ENCODE measurements at regions not wholly inside any gene's neighbourhood (a gene's known extent, or its start where the extent isn't known, plus 50 kb on each side); places are given as distances from the start of the nearest gene placed in this dataset.

DNA sequence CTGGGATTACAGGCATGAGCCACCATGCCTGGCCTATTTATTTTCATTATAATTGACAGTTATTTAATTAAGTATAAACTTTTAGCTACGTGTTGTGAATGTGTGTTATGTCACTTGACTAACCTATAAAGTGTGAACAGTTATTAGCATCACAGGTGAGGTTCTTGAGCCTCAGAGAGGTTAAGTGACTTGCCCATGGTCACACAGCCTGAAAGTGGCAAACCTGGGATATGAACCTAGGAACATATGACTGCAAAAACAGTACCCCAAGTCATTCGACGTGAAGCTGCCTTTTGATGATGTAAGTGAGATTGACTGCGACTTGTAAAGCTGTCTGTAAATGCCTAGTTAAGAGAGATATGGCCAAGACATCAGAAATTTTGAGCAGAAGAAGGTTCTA is 77.9 kb upstream of the SALL4 start:
- Mint-ChIP-seq H3K4me3 (ENCODE audit: unreplicated experiment) (no peak overlapping the region), H3K27ac (ENCODE audit: unreplicated experiment) (no peak overlapping the region), H3K27me3 (ENCODE audit: low read depth) (no peaks in the 10 kb centered on the region), H3K4me1 (ENCODE audit: low read depth) (peaks cover 18% of the 10 kb centered on the region), H3K36me3 (ENCODE audit: low read depth) (no peaks in the 10 kb centered on the region), H3K9me3 (ENCODE audit: low read depth) (no peaks in the 10 kb centered on the region)
- DNase-seq (ENCODE audit: low spot score) = no peak
- TF ChIP-seq, protein P1, sequence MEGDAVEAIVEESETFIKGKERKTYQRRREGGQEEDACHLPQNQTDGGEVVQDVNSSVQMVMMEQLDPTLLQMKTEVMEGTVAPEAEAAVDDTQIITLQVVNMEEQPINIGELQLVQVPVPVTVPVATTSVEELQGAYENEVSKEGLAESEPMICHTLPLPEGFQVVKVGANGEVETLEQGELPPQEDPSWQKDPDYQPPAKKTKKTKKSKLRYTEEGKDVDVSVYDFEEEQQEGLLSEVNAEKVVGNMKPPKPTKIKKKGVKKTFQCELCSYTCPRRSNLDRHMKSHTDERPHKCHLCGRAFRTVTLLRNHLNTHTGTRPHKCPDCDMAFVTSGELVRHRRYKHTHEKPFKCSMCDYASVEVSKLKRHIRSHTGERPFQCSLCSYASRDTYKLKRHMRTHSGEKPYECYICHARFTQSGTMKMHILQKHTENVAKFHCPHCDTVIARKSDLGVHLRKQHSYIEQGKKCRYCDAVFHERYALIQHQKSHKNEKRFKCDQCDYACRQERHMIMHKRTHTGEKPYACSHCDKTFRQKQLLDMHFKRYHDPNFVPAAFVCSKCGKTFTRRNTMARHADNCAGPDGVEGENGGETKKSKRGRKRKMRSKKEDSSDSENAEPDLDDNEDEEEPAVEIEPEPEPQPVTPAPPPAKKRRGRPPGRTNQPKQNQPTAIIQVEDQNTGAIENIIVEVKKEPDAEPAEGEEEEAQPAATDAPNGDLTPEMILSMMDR (IDR thresholded peaks at IDR 0.05) = no peak

DNA sequence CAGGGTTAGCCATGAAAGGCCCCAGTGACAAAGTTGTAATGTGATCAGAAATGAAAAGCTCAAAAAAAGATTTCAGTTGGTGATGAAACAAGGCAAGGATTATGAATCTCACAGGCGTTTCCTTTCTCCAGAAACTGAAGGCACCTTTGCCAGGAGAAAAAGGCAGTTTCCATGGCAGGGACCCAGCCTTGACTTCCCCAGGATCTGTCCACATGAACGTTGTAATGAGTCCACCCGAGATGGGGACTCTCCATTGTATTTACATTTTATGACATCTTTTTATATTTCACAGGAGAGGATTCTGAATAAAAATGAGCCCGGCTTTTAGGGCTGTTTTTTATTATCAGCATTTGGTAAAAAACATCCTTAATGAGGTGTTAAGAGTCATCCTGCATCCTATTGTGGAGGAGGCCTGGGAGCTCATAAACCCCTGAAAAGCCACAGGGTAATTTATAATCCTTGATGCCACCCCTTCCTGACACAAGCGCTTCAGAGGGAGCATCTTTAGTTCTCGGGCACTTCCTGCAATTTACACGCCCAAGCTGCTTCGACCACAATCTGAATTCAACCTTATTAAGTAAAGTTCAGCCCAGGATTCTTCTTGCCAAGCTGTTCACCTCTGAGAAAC is 74.1 kb upstream of the SALL4 start:
- Mint-ChIP-seq H3K36me3 (ENCODE audit: low read depth) (no peaks in the 10 kb centered on the region), H3K4me1 (ENCODE audit: low read depth) (peaks cover 19% of the 10 kb centered on the region), H3K27ac (ENCODE audit: unreplicated experiment) (peak overlapping the region; percentile 87), H3K9me3 (ENCODE audit: low read depth) (no peaks in the 10 kb centered on the region), H3K4me3 (ENCODE audit: unreplicated experiment) (no peak overlapping the region), H3K27me3 (ENCODE audit: low read depth) (no peaks in the 10 kb centered on the region)
- DNase-seq (ENCODE audit: low spot score) = no peak
- TF ChIP-seq, protein P1 (IDR thresholded peaks at IDR 0.05) = no peak

DNA sequence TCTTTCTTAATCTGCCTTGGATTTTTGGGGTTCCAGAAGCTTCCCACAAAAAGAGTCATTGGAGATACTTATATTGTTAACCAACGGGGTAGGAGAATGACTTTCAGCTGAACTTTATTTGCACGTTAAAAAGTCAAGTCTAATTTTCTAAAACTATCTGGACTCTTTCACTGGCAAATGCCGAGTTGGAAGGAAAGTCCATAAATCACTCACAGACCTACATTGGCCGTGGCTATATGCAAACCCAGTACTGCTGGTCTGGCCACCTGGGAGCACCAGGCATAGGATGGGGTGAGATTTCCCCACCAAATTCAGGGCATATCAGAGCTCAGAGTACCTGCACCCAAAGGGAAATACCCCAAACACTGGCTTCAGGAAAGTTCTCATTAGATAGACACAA is 71.3 kb upstream of the SALL4 start:
- Mint-ChIP-seq H3K27me3 (ENCODE audit: low read depth) (no peaks in the 10 kb centered on the region), H3K9me3 (ENCODE audit: low read depth) (no peaks in the 10 kb centered on the region), H3K36me3 (ENCODE audit: low read depth) (no peaks in the 10 kb centered on the region), H3K4me3 (ENCODE audit: unreplicated experiment) (no peak overlapping the region), H3K4me1 (ENCODE audit: low read depth) (peaks cover 19% of the 10 kb centered on the region), H3K27ac (ENCODE audit: unreplicated experiment) (no peak overlapping the region)
- TF ChIP-seq, protein P1 (IDR thresholded peaks at IDR 0.05) = no peak
- DNase-seq (ENCODE audit: low spot score) = no peak

DNA sequence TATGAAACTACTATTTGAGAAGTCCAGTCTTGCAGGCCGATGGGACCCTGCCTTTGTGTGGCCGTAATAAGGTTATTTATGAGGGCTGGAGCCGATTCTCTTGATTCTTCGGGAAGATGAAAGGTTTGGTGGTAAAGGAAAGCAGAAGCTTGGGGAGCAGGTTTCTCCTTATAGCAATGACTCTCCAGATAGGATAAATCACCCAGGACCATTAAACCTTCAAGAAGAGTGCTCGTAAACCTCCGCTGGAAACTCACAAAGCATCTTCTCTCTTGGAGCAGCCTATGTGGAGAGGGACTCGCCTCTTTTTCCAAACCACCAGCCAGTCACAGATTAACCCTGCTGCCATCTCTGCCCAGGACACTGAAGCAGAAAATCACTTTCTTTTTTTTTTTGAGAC is 69.6 kb upstream of the SALL4 start:
- no peaks in the 10 kb centered on the region for H3K36me3 Mint-ChIP-seq (ENCODE audit: low read depth)
- H3K9me3 Mint-ChIP-seq (ENCODE audit: low read depth) = no peaks in the 10 kb centered on the region
- TF ChIP-seq, protein P1 (IDR thresholded peaks at IDR 0.05) = no peak
- H3K27ac Mint-ChIP-seq (ENCODE audit: unreplicated experiment) = no peak overlapping the region
- no peak overlapping the region for H3K4me3 Mint-ChIP-seq (ENCODE audit: unreplicated experiment)
- no peaks in the 10 kb centered on the region for H3K27me3 Mint-ChIP-seq (ENCODE audit: low read depth)
- no peak for DNase-seq (ENCODE audit: low spot score)
- H3K4me1 Mint-ChIP-seq (ENCODE audit: low read depth) = peaks cover 17% of the 10 kb centered on the region

DNA sequence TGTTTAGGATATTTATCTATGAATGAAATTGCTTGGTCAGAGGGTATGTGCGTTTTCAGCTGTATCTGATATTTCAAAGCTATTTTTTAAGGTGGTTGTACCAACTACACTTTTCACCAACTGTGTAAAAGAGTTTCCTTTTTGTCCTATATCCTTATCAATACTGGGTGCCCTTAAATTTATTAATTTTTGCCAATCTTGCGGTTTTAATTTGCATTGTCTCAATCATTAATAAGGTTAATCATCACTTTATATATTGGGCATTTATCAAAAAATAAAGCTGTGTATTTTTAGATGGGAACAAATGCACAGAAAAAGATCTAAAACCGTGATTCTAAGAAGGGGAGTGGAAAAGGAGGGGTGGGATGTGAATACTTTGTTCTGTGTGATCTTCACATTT is 66.7 kb upstream of the SALL4 start:
- Mint-ChIP-seq H3K4me3 (ENCODE audit: unreplicated experiment) (no peak overlapping the region), H3K27ac (ENCODE audit: unreplicated experiment) (no peak overlapping the region), H3K27me3 (ENCODE audit: low read depth) (no peaks in the 10 kb centered on the region), H3K4me1 (ENCODE audit: low read depth) (peaks cover 7% of the 10 kb centered on the region), H3K36me3 (ENCODE audit: low read depth) (no peaks in the 10 kb centered on the region), H3K9me3 (ENCODE audit: low read depth) (no peaks in the 10 kb centered on the region)
- TF ChIP-seq, protein P1 (IDR thresholded peaks at IDR 0.05) = no peak
- DNase-seq (ENCODE audit: low spot score) = no peak

All from chondrocyte (in vitro differentiated cells).